ENCODE measurements at regions not wholly inside any gene's neighbourhood (a gene's known extent, or its start where the extent isn't known, plus 50 kb on each side); places are given as distances from the start of the nearest gene placed in this dataset.
"Not testable (repeated sequence)": the region's sequence is repeated elsewhere in the genome, so short reads cannot be mapped to it uniquely, and the experiment has no call there.

DNA sequence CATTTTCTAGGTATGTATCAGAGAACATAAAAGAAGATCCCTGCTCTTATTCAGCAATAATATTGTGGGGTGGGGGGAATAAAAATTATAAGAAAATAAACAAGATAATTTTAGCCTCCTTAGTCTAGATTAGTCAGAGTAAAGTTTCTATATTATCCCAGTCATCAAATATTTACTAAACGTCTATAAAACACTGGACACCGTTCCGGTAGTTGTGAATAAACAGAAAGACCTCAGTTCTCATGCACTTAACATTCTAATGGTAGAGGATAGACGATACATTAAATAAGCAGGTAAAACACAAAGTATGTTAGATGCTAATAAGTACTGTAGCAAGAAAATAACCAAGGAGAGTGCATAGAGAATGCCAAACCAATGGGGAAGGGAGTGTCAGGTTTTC lies 425.0 kb downstream of the GBE1 start:
- H3K27me3 ChIP-seq (replicated peaks), result no peaks in the 10 kb centered on the region
- H3K27ac ChIP-seq, result no peak overlapping the region
- no peak overlapping the region for H3K4me3 ChIP-seq
- H3K9me3 ChIP-seq (replicated peaks), result no peaks in the 10 kb centered on the region
- DNase-seq (ENCODE audit: low read depth in 1 of 2, low spot score in 2 of 2), result no peak
- H3K4me1 ChIP-seq (replicated peaks), result no peaks in the 10 kb centered on the region
- no peaks in the 10 kb centered on the region for H3K36me3 ChIP-seq

- not testable (repeated sequence) for H3K4me3 ChIP-seq; H3K9me3 ChIP-seq (replicated peaks); H3K4me1 ChIP-seq (replicated peaks); H3K36me3 ChIP-seq; H3K27me3 ChIP-seq (replicated peaks); DNase-seq (ENCODE audit: low read depth in 1 of 2, low spot score in 2 of 2); H3K27ac ChIP-seq
Observed at GRCh38 chr3:81329835-81330234, 431.6 kb downstream of the GBE1 start.

- no peak for DNase-seq (ENCODE audit: low read depth in 1 of 2, low spot score in 2 of 2)
- H3K9me3 ChIP-seq (replicated peaks), result no peaks in the 10 kb centered on the region
- no peaks in the 10 kb centered on the region for H3K4me1 ChIP-seq (replicated peaks)
- no peaks in the 10 kb centered on the region for H3K27me3 ChIP-seq (replicated peaks)
- H3K27ac ChIP-seq, result no peak overlapping the region
- H3K4me3 ChIP-seq, result no peak overlapping the region
- no peaks in the 10 kb centered on the region for H3K36me3 ChIP-seq
Observed at GRCh38 chr3:81326245-81326644, 435.2 kb downstream of the GBE1 start.

DNA sequence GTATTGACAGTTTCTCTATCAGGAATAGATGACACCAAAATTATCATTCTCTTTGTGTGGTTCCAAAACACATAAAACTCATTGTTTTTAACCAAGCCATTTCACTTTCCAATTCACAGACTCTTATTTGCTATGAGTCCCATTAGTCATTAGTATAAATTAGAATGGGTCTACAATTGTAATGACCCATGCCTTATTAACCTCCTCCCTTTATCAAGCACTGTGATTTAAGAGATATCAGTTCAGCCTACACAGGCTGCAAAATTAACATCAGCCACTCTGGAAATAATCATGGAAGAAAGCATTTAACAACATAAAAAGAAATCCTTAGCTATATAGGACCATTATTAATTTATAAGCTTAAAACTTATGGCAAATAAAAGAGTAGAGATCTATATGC lies 440.6 kb downstream of the GBE1 start:
- Histone ChIP-seq H3K4me3 (no peak overlapping the region), H3K27me3 (replicated peaks) (no peaks in the 10 kb centered on the region), H3K9me3 (replicated peaks) (no peaks in the 10 kb centered on the region), H3K27ac (no peak overlapping the region), H3K36me3 (no peaks in the 10 kb centered on the region), H3K4me1 (replicated peaks) (no peaks in the 10 kb centered on the region)
- no peak for DNase-seq (ENCODE audit: low read depth in 1 of 2, low spot score in 2 of 2)

GRCh38 chr3:81315030-81315429 lies 446.4 kb downstream of the GBE1 start:
- Histone ChIP-seq H3K4me1 (replicated peaks) (no peaks in the 10 kb centered on the region), H3K4me3 (no peak overlapping the region), H3K27ac (no peak overlapping the region), H3K27me3 (replicated peaks) (no peaks in the 10 kb centered on the region), H3K36me3 (no peaks in the 10 kb centered on the region), H3K9me3 (replicated peaks) (no peaks in the 10 kb centered on the region)
- no peak for DNase-seq (ENCODE audit: low read depth in 1 of 2, low spot score in 2 of 2)

- no peaks in the 10 kb centered on the region for H3K9me3 ChIP-seq (replicated peaks)
- no peak for DNase-seq (ENCODE audit: low read depth in 1 of 2, low spot score in 2 of 2)
- no peaks in the 10 kb centered on the region for H3K27me3 ChIP-seq (replicated peaks)
- H3K4me3 ChIP-seq, result no peak overlapping the region
- no peaks in the 10 kb centered on the region for H3K36me3 ChIP-seq
- H3K4me1 ChIP-seq (replicated peaks), result no peaks in the 10 kb centered on the region
- no peak overlapping the region for H3K27ac ChIP-seq
Observed at GRCh38 chr3:81311321-81311720, 450.1 kb downstream of the GBE1 start.

DNA sequence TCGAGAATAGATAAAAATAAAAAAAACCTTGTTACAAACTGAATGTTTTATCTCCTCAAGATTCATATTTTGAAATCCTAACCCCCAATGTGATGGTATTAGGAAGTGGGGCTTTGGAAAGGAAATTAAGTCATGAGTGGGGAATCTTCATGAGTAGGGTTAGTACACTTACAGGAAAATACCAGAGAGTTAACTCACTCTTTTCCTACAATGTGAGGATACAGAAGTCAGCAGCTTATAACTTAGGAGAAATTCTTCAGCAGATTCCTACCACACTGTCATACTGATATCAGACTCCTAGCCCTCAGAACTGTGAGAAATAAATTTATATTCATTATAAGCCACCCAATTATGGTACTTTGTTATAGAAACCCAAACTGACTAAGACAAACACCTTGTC lies 453.1 kb downstream of the GBE1 start:
- Histone ChIP-seq H3K4me1 (replicated peaks) (no peaks in the 10 kb centered on the region), H3K27me3 (replicated peaks) (no peaks in the 10 kb centered on the region), H3K9me3 (replicated peaks) (no peaks in the 10 kb centered on the region), H3K27ac (no peak overlapping the region), H3K36me3 (no peaks in the 10 kb centered on the region), H3K4me3 (no peak overlapping the region)
- no peak for DNase-seq (ENCODE audit: low read depth in 1 of 2, low spot score in 2 of 2)

- H3K27ac ChIP-seq, result no peak overlapping the region
- no peaks in the 10 kb centered on the region for H3K36me3 ChIP-seq
- H3K9me3 ChIP-seq (replicated peaks), result no peaks in the 10 kb centered on the region
- H3K4me1 ChIP-seq (replicated peaks), result no peaks in the 10 kb centered on the region
- no peak overlapping the region for H3K4me3 ChIP-seq
- H3K27me3 ChIP-seq (replicated peaks), result no peaks in the 10 kb centered on the region
- DNase-seq (ENCODE audit: low read depth in 1 of 2, low spot score in 2 of 2), result no peak
Observed at GRCh38 chr3:81307221-81307620, 454.2 kb downstream of the GBE1 start.

- Histone ChIP-seq H3K36me3 (no peaks in the 10 kb centered on the region), H3K27ac (no peak overlapping the region), H3K9me3 (replicated peaks) (no peaks in the 10 kb centered on the region), H3K27me3 (replicated peaks) (no peaks in the 10 kb centered on the region), H3K4me1 (replicated peaks) (no peaks in the 10 kb centered on the region), H3K4me3 (no peak overlapping the region)
- no peak for DNase-seq (ENCODE audit: low read depth in 1 of 2, low spot score in 2 of 2)
Observed at GRCh38 chr3:81303321-81303720, 458.1 kb downstream of the GBE1 start.

DNA sequence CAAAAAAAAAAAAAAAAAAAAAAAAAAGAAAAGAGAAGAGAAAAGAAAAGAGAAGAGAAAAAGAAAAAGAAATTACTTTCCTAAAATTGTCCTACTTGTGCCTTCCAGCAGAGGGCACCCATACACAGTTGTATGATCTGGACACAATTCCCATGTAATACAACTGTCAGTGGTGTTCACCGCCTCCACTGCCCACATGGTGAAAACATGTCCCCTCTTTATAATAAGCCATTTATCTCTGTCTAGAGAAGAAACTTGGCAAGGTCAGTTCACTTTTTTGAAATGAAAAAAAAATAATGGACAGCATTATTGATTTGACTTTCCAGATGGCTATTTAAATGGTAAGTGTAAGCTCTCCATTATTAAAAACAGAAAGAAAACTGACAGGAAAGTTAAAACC lies 459.4 kb downstream of the GBE1 start:
- no peaks in the 10 kb centered on the region for H3K9me3 ChIP-seq (replicated peaks)
- H3K27me3 ChIP-seq (replicated peaks), result no peaks in the 10 kb centered on the region
- DNase-seq (ENCODE audit: low read depth in 1 of 2, low spot score in 2 of 2), result peak; percentile 14 to 34
- no peak overlapping the region for H3K27ac ChIP-seq
- H3K4me3 ChIP-seq, result no peak overlapping the region
- H3K4me1 ChIP-seq (replicated peaks), result no peaks in the 10 kb centered on the region
- no peaks in the 10 kb centered on the region for H3K36me3 ChIP-seq

- H3K4me3 ChIP-seq, result no peak overlapping the region
Observed at GRCh38 chr3:81301230-81301629, 460.2 kb downstream of the GBE1 start.

GRCh38 chr3:81300324-81300927 lies 461.0 kb downstream of the GBE1 start:
- Histone ChIP-seq H3K36me3 (no peaks in the 10 kb centered on the region), H3K27ac (no peak overlapping the region), H3K9me3 (replicated peaks) (no peaks in the 10 kb centered on the region), H3K4me1 (replicated peaks) (no peaks in the 10 kb centered on the region), H3K4me3 (no peak overlapping the region), H3K27me3 (replicated peaks) (no peaks in the 10 kb centered on the region)
- no peak for DNase-seq (ENCODE audit: low read depth in 1 of 2, low spot score in 2 of 2)

More at GRCh38 chr3:81301230-81301629, 460.2 kb downstream of the GBE1 start:
- no peak for DNase-seq (ENCODE audit: low read depth in 1 of 2, low spot score in 2 of 2)
- Histone ChIP-seq H3K27ac (no peak overlapping the region), H3K4me1 (replicated peaks) (no peaks in the 10 kb centered on the region), H3K9me3 (replicated peaks) (no peaks in the 10 kb centered on the region), H3K27me3 (replicated peaks) (no peaks in the 10 kb centered on the region), H3K36me3 (no peaks in the 10 kb centered on the region)

- Histone ChIP-seq H3K4me1 (replicated peaks) (no peaks in the 10 kb centered on the region), H3K27me3 (replicated peaks) (no peaks in the 10 kb centered on the region), H3K9me3 (replicated peaks) (no peaks in the 10 kb centered on the region), H3K27ac (no peak overlapping the region), H3K36me3 (no peaks in the 10 kb centered on the region), H3K4me3 (no peak overlapping the region)
- no peak for DNase-seq (ENCODE audit: low read depth in 1 of 2, low spot score in 2 of 2)
Observed at GRCh38 chr3:81299481-81299880, 462.0 kb downstream of the GBE1 start.

DNA sequence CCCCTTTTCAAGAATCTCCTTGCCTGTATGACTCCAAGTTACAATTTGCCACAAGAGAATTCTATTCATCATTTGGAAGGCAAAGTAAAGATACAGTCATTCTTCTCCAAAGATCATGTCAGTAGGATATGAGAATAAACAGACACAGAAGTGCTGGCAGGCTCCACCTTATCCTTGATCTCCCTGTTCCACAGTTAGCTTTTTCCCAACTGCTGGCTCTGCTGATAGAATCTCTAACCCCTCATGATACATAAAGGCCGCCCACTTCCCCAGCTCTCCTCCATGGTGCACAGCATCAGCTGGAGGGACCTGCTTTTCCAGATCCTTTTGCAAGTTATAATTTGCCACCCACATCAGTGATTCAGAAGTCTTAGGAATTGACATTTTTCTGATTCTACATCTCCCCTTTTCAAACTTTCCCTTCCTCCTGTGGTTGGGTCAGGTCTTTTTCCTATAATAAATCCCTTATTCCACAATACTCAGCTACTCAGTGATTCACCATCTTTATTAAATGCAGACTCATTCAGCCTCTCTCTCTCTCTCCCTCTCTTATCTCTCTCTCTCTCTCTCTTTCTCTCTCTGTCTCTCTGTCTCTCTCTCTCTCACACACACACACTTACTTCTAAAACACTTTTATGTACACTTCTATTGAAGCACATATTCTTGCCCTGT lies 465.4 kb downstream of the GBE1 start:
- Histone ChIP-seq H3K36me3 (no peaks in the 10 kb centered on the region), H3K4me1 (replicated peaks) (no peaks in the 10 kb centered on the region), H3K4me3 (no peak overlapping the region), H3K27ac (no peak overlapping the region), H3K9me3 (replicated peaks) (no peaks in the 10 kb centered on the region), H3K27me3 (replicated peaks) (no peaks in the 10 kb centered on the region)
- no peak for DNase-seq (ENCODE audit: low read depth in 1 of 2, low spot score in 2 of 2)

- Histone ChIP-seq H3K4me3 (no peak overlapping the region), H3K27me3 (replicated peaks) (no peaks in the 10 kb centered on the region)
Observed at GRCh38 chr3:81293156-81293555, 468.3 kb downstream of the GBE1 start.

More at GRCh38 chr3:81293156-81293555, 468.3 kb downstream of the GBE1 start:
- H3K4me1 ChIP-seq (replicated peaks), result no peaks in the 10 kb centered on the region
- H3K36me3 ChIP-seq, result no peaks in the 10 kb centered on the region
- H3K27ac ChIP-seq, result no peak overlapping the region
- H3K9me3 ChIP-seq (replicated peaks), result no peaks in the 10 kb centered on the region
- no peak for DNase-seq (ENCODE audit: low read depth in 1 of 2, low spot score in 2 of 2)
